GM21526 (cell line): ENCODE measurements at regions not wholly inside any gene's neighbourhood (a gene's known extent, or its start where the extent isn't known, plus 50 kb on each side); places are given as distances from the start of the nearest gene placed in this dataset.
"Not testable (repeated sequence)": the region's sequence is repeated elsewhere in the genome, so short reads cannot be mapped to it uniquely, and the experiment has no call there.

Source experiments
- ATAC-seq: cut with Tn5 transposase; IDR thresholded peaks from one replicate; pipeline ENCODE4 v1.9.1; 2021; ENCODE audit warnings: moderate library complexity; ENCODE audit not compliant: unreplicated experiment, low FRiP score

- not testable (repeated sequence) for ATAC-seq
Observed at GRCh38 chr2:192598649-192599048, 403.9 kb upstream of the TMEFF2 start.

GRCh38 chr2:192593561-192593960 lies 398.8 kb upstream of the TMEFF2 start:
- ATAC-seq, result no peak

- ATAC-seq, result no peak
Observed at GRCh38 chr2:192591617-192592016, 396.9 kb upstream of the TMEFF2 start.

GRCh38 chr2:192585418-192585817 lies 390.7 kb upstream of the TMEFF2 start:
- ATAC-seq, result no peak

- no peak for ATAC-seq
Observed at GRCh38 chr2:192584976-192585375, 390.2 kb upstream of the TMEFF2 start.

GRCh38 chr2:192579965-192580700 lies 385.4 kb upstream of the TMEFF2 start:
- no peak for ATAC-seq

- no peak for ATAC-seq
Observed at GRCh38 chr2:192578780-192579179, 384.0 kb upstream of the TMEFF2 start.

GRCh38 chr2:192577706-192578105 lies 383.0 kb upstream of the TMEFF2 start:
- no peak for ATAC-seq

GRCh38 chr2:192574552-192574951 lies 379.8 kb upstream of the TMEFF2 start:
- no peak for ATAC-seq

GRCh38 chr2:192571636-192572035 lies 376.9 kb upstream of the TMEFF2 start:
- no peak for ATAC-seq

- ATAC-seq, result no peak
Observed at GRCh38 chr2:192570788-192571187, 376.1 kb upstream of the TMEFF2 start.

- ATAC-seq, result no peak
Observed at GRCh38 chr2:192566863-192567262, 372.1 kb upstream of the TMEFF2 start.

- ATAC-seq, result no peak
Observed at GRCh38 chr2:192560326-192560725, 365.6 kb upstream of the TMEFF2 start.

GRCh38 chr2:192559587-192559986 lies 364.9 kb upstream of the TMEFF2 start:
- ATAC-seq, result no peak

- no peak for ATAC-seq
Observed at GRCh38 chr2:192558637-192559036, 363.9 kb upstream of the TMEFF2 start.

GRCh38 chr2:192555740-192556139 lies 361.0 kb upstream of the TMEFF2 start:
- no peak for ATAC-seq

- ATAC-seq, result no peak
Observed at GRCh38 chr2:192551760-192552159, 357.0 kb upstream of the TMEFF2 start.

- ATAC-seq, result no peak
Observed at GRCh38 chr2:192546565-192546964, 351.8 kb upstream of the TMEFF2 start.

- no peak for ATAC-seq
Observed at GRCh38 chr2:192544371-192544955, 349.7 kb upstream of the TMEFF2 start.

- not testable (repeated sequence) for ATAC-seq
Observed at GRCh38 chr2:192542148-192543066, 347.7 kb upstream of the TMEFF2 start.

- ATAC-seq, result no peak
Observed at GRCh38 chr2:192539306-192539705, 344.6 kb upstream of the TMEFF2 start.
